ENCODE measurements at regions not wholly inside any gene's neighbourhood (a gene's known extent, or its start where the extent isn't known, plus 50 kb on each side); places are given as distances from the start of the nearest gene placed in this dataset.

- no peak for TF ChIP-seq ZNF687 (IDR thresholded peaks at IDR 0.05)
- no peak for TF ChIP-seq SUZ12 (IDR thresholded peaks at IDR 0.05; ENCODE audit: unreplicated experiment)
- no peak for TF ChIP-seq PML (IDR thresholded peaks at IDR 0.05; ENCODE audit: low read length)
- no peak for TF ChIP-seq CUX1 (IDR thresholded peaks at IDR 0.05; ENCODE audit: insufficient replicate concordance, low read depth, low read length)
- TF ChIP-seq CREM (IDR thresholded peaks at IDR 0.05; ENCODE audit: low read depth), result no peak
Observed at GRCh38 chr2:35887146-35887545, 468.4 kb upstream of the CRIM1 start (continued).

Measured in GM12878 (cell line).